OCI-LY3 (cell line): ENCODE measurements at regions not wholly inside any gene's neighbourhood (a gene's known extent, or its start where the extent isn't known, plus 50 kb on each side); places are given as distances from the start of the nearest gene placed in this dataset.

ENCODE experiments used
- H2AFZ ChIP-seq: fragments of 200-600, 300-600 bp; shearing (Covaris generic); 2 replicates; pipeline ENCODE4 v1.6.0; 2014; ENCODE audit warnings: antibody characterized with exemption, low read depth, low read length
- H3K27ac ChIP-seq: fragments of 200-600, 300-600 bp; sonication (generic); 2 replicates; pipeline ENCODE4 v1.5.1; 2014; ENCODE audit warnings: mild to moderate bottlenecking, low read length, moderate library complexity, mixed read lengths
- H3K27me3 ChIP-seq: fragments of 200-600, 300-600 bp; sonication (generic); 2 replicates; pipeline ENCODE4 v1.6.1; 2014; ENCODE audit warnings: low read depth, low read length, mixed read lengths
- H3K36me3 ChIP-seq: fragments of 200-600, 300-600 bp; sonication (generic); replicated peaks from 2 replicates; pipeline ENCODE3; 2014; ENCODE audit warnings: low read depth, low read length, mixed read lengths
- H3K4me1 ChIP-seq: fragments of 300-600, 200-600 bp; sonication (generic); 2 replicates; pipeline ENCODE4 v1.6.1; 2014; ENCODE audit warnings: low read length, mixed read lengths
- H3K4me2 ChIP-seq: fragments of 200-600, 300-600 bp; sonication (generic); 2 replicates; pipeline ENCODE4 v1.6.1; 2014; ENCODE audit warnings: low read length, mixed read lengths
- H3K4me3 ChIP-seq: fragments of 300-600, 200-600 bp; sonication (generic); 2 replicates; pipeline ENCODE4 v1.5.1; 2014; ENCODE audit warnings: antibody characterized with exemption, mild to moderate bottlenecking, low read length, moderate library complexity
- H3K79me2 ChIP-seq: fragments of 300-600, 200-600 bp; shearing (Covaris generic); 2 replicates; pipeline ENCODE4 v1.6.1; 2014; ENCODE audit warnings: mild to moderate bottlenecking, low read length, mixed read lengths
- H3K9ac ChIP-seq: fragments of 300-600, 200-600 bp; shearing (Covaris generic); 2 replicates; pipeline ENCODE4 v1.6.0; 2014; ENCODE audit warnings: mild to moderate bottlenecking, low read length, moderate library complexity
- H3K9me3 ChIP-seq: fragments of 200-600, 300-600 bp; shearing (Covaris generic); 2 replicates; pipeline ENCODE4 v1.6.1; 2014; ENCODE audit warnings: low read length, mixed read lengths; ENCODE audit not compliant: insufficient read depth
- H4K20me1 ChIP-seq: fragments of 200-600, 300-600 bp; sonication (generic); 2 replicates; pipeline ENCODE4 v1.6.1; 2016; ENCODE audit warnings: low read length, mixed read lengths; ENCODE audit not compliant: insufficient read depth
- EZH2phosphoT487 ChIP-seq: fragments of 200-600 bp; shearing (Covaris generic); IDR thresholded peaks from 2 replicates; pipeline ENCODE4 v1.6.1; 2018; ENCODE audit warnings: antibody characterized with exemption, mixed run types, low read depth
- TF ChIP-seq, protein P1 (sequence below): fragments of 200-600, 300-600 bp; sonication (generic); IDR thresholded peaks from 2 replicates; pipeline ENCODE4 v1.5.1; 2014; ENCODE audit warnings: antibody characterized with exemption, low read length, low read depth

GRCh38 chr5:17872204-17872603 lies 237.9 kb downstream of the TAF11L14 start:
- Histone ChIP-seq H3K4me3 (no peak overlapping the region), H4K20me1 (no peaks in the 10 kb centered on the region), H3K9me3 (no peaks in the 10 kb centered on the region), H3K4me2 (no peak overlapping the region), H3K36me3 (no peaks in the 10 kb centered on the region), H3K79me2 (no peaks in the 10 kb centered on the region), H2AFZ (no peak overlapping the region), H3K27me3 (no peaks in the 10 kb centered on the region), H3K27ac (no peak overlapping the region), H3K9ac (no peak overlapping the region), H3K4me1 (no peaks in the 10 kb centered on the region)
- TF ChIP-seq EZH2phosphoT487 = no peak
- TF ChIP-seq, protein P1, sequence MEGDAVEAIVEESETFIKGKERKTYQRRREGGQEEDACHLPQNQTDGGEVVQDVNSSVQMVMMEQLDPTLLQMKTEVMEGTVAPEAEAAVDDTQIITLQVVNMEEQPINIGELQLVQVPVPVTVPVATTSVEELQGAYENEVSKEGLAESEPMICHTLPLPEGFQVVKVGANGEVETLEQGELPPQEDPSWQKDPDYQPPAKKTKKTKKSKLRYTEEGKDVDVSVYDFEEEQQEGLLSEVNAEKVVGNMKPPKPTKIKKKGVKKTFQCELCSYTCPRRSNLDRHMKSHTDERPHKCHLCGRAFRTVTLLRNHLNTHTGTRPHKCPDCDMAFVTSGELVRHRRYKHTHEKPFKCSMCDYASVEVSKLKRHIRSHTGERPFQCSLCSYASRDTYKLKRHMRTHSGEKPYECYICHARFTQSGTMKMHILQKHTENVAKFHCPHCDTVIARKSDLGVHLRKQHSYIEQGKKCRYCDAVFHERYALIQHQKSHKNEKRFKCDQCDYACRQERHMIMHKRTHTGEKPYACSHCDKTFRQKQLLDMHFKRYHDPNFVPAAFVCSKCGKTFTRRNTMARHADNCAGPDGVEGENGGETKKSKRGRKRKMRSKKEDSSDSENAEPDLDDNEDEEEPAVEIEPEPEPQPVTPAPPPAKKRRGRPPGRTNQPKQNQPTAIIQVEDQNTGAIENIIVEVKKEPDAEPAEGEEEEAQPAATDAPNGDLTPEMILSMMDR = no peak

DNA sequence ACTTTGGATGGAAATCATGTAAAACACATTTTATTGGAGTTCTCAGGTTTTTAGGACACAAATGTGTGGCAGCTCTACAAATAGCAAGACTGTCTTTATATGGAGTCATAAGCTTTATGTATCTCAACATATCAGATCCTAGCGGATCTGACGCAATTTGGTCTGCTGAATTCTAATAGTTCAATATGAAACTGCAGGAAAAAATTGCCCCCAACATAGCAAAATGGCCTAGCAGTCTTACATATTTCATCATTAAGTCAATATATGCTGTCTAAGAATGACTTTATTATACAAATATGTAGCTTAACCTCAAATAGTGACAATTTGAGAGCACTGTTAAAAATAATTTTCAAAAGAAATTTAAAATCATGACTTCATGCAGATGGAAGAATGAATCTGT lies 244.3 kb downstream of the TAF11L14 start:
- Histone ChIP-seq H2AFZ (no peak overlapping the region), H3K79me2 (no peaks in the 10 kb centered on the region), H4K20me1 (no peaks in the 10 kb centered on the region), H3K27me3 (no peaks in the 10 kb centered on the region), H3K4me3 (no peak overlapping the region), H3K4me1 (no peaks in the 10 kb centered on the region), H3K36me3 (no peaks in the 10 kb centered on the region), H3K4me2 (no peak overlapping the region), H3K9ac (no peak overlapping the region), H3K9me3 (no peaks in the 10 kb centered on the region), H3K27ac (no peak overlapping the region)
- TF ChIP-seq, protein P1 = no peak
- TF ChIP-seq EZH2phosphoT487 = no peak

- Histone ChIP-seq H3K9ac (no peak overlapping the region), H3K27me3 (no peaks in the 10 kb centered on the region), H4K20me1 (no peaks in the 10 kb centered on the region), H3K4me2 (no peak overlapping the region), H3K4me3 (no peak overlapping the region), H3K79me2 (no peaks in the 10 kb centered on the region), H3K27ac (no peak overlapping the region), H2AFZ (no peak overlapping the region), H3K36me3 (no peaks in the 10 kb centered on the region), H3K9me3 (no peaks in the 10 kb centered on the region), H3K4me1 (no peaks in the 10 kb centered on the region)
- no peak for TF ChIP-seq EZH2phosphoT487
- TF ChIP-seq, protein P1 = no peak
Observed at GRCh38 chr5:17879276-17879675, 245.0 kb downstream of the TAF11L14 start.

GRCh38 chr5:17880869-17881268 lies 246.6 kb downstream of the TAF11L14 start:
- no peaks in the 10 kb centered on the region for H3K27me3 ChIP-seq
- no peaks in the 10 kb centered on the region for H3K4me1 ChIP-seq
- H4K20me1 ChIP-seq = no peaks in the 10 kb centered on the region
- no peak for TF ChIP-seq EZH2phosphoT487
- TF ChIP-seq, protein P1 = no peak
- H2AFZ ChIP-seq = no peak overlapping the region
- H3K79me2 ChIP-seq = no peaks in the 10 kb centered on the region
- no peak overlapping the region for H3K4me2 ChIP-seq
- no peak overlapping the region for H3K9ac ChIP-seq
- H3K4me3 ChIP-seq = no peak overlapping the region
- H3K36me3 ChIP-seq = no peaks in the 10 kb centered on the region
- H3K27ac ChIP-seq = no peak overlapping the region
- no peaks in the 10 kb centered on the region for H3K9me3 ChIP-seq
